GM10266 (cell line): ENCODE measurements at regions not wholly inside any gene's neighbourhood (a gene's known extent, or its start where the extent isn't known, plus 50 kb on each side); places are given as distances from the start of the nearest gene placed in this dataset.

Experiments used
- DNase-seq: peaks from one replicate; pipeline ENCODE4 v3.0.0; 2012; ENCODE audit errors: extremely low spot score
- CTCF ChIP-seq: IDR thresholded peaks from 2 replicates; pipeline ENCODE4 v1.5.1; 2012; ENCODE audit warnings: mild to moderate bottlenecking, low read depth; ENCODE audit not compliant: control insufficient read depth, insufficient read depth; ENCODE audit errors: missing control alignments

DNA sequence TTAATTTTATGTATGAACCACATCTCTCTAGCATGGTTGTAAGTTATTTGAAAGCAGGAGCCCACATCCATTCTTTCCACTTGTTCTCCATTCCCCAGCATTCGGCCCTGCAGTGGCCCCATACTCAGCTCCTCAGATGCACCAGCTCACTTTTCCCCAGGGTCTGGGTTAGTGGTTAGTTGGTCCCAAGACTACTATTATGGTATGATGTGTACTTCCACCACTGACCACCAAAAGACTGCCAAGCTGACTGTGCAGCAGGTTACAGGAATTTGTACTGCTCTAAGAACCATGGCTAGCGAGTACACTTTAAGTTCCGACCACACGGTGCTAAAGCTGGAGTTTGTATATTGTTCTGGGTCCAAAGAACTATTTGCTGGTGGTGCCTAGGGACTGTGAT, 413.6 kb upstream of the TCF4 start:
- no peak for TF ChIP-seq CTCF
- DNase-seq = no peak

- no peak for DNase-seq
- TF ChIP-seq CTCF = no peak
Measured at GRCh38 chr18:56000041-56000440, 412.0 kb upstream of the TCF4 start.

DNA sequence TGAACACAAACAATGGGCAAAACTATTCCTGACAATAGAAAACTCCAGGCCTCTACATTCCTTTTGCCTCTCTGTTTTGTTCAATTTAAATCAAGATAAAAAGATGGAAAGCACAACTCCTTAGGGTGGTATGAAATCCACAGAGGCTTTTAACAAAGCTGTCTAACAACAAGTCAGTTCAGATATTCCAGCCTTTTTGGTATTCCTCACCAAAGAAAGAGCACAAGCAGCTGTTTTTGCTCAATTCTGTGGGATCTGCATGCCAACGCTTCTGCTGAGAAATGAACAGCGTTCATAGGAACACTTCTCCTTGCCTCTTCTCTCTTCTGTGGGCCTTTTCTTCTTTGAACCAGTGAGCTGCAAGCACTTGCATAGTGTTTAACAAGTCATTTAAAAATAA, 411.6 kb upstream of the TCF4 start:
- no peak for TF ChIP-seq CTCF
- no peak for DNase-seq

GRCh38 chr18:55998801-55999385, 410.9 kb upstream of the TCF4 start:
- TF ChIP-seq CTCF = no peak
- no peak for DNase-seq

DNA sequence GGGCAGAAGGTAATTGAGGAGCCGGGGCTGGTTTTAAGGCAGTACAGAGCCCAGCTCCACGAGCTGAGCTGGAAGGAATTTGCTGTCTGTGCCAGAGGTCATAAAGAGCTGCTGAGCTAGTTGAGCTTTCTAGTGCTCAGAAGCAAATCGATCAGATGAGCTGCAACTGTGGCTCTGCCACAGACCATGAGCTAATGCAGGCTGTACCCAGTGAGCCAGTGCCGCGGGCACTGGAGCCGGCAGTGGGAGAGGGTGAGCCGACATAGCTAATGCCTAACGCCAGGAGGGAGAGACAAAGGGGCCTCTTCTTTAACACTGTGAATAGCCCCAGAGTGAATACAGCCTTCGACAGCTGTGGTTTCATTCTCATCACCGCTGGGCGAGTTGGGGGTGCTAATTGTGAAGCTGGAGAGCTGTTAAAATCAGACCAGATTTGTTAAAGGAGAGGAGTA, 410.1 kb upstream of the TCF4 start:
- TF ChIP-seq CTCF = no peak
- DNase-seq = no peak

- no peak for DNase-seq
- TF ChIP-seq CTCF = no peak
Measured at GRCh38 chr18:55997151-55997561, 409.2 kb upstream of the TCF4 start.

DNA sequence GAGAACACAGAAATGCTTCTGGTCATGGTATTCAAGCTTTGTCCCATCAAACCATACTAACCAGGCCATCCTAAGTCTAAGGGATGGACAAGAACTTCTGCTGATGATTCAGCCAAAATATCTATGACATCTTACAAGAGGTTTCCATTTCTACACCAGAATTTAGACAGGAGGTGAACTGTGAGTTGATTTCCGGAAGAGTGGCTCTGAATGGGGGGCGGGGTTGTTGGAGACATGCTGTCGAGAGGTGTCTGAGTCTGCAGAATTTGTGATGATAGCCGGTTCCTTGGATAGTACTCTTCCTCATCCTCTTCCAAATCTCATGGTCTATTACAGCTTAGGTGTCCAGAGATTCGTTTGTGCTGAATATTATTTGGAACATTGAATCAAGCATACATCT, 408.7 kb upstream of the TCF4 start:
- TF ChIP-seq CTCF = no peak

More for the DNA sequence above, 408.7 kb upstream of the TCF4 start:
- no peak for DNase-seq
